ENCODE measurements at regions not wholly inside any gene's neighbourhood (a gene's known extent, or its start where the extent isn't known, plus 50 kb on each side); places are given as distances from the start of the nearest gene placed in this dataset.

DNA sequence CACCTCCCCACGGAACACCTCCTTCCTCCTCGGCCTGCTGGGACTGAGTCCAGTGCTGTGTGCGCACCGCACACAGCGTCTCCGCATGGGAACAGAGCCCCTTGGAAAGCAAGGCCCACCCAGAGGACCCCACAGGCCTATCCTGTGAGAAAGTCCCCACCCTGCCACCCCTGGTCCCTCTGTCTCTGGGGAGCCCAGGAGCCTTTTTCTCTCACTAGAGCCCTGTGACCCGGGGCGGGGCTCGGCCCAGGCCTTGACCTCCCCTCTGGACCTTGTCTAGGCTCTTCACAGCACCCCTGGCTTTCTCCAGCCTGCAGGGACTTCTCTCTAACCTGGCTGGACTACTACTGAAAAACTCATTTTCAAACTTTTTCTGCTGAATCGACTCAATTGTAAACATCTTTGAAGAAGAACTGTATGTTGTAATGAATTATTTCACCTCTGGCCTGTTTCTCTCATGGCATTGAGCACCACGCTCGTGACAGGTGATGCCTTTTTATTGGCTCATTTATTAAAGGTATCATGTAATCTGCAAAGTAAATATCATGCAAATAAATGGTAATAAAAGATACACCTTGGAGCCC, 89.2 kb downstream of the IRX1 start:
- no peak overlapping the region for H4K5ac ChIP-seq (ENCODE audit: low read length)
- no peaks in the 10 kb centered on the region for H3K4me1 ChIP-seq (ENCODE audit: control insufficient read depth, low read depth, low read length)
- H3K23ac ChIP-seq (ENCODE audit: low read length), result no peak overlapping the region
- no peak overlapping the region for H3K18ac ChIP-seq (ENCODE audit: low read length)
- WGBS (ENCODE audit: extremely low coverage, insufficient coverage, low lambda C conversion rate), result no CpG with 5 or more reads among the region's 12 CpGs
- H2BK120ac ChIP-seq (ENCODE audit: low read depth, low read length), result no peak overlapping the region
- no peak overlapping the region for H2BK5ac ChIP-seq (ENCODE audit: low read length)
- H3K56ac ChIP-seq (ENCODE audit: low read length), result no peak overlapping the region
- no peak overlapping the region for H3K4ac ChIP-seq (ENCODE audit: low read depth, low read length)
- H4K8ac ChIP-seq (ENCODE audit: low read depth, low read length), result no peak overlapping the region
- no peak overlapping the region for H3K4me3 ChIP-seq (ENCODE audit: low read length)
- H2BK15ac ChIP-seq (replicated peaks; ENCODE audit: low read depth), result no peak overlapping the region
- no peak for DNase-seq
- no peak overlapping the region for H3K4me2 ChIP-seq (ENCODE audit: low read length)
- no peaks in the 10 kb centered on the region for H3K79me2 ChIP-seq (ENCODE audit: control insufficient read depth, insufficient read depth, low read length)
- no peaks in the 10 kb centered on the region for H3K79me1 ChIP-seq (ENCODE audit: low read length)
- no peaks in the 10 kb centered on the region for H3K36me3 ChIP-seq (ENCODE audit: control insufficient read depth, insufficient read depth, low read length)
- H2AK5ac ChIP-seq (ENCODE audit: low read length), result no peak overlapping the region
- no peak overlapping the region for H3K9ac ChIP-seq (ENCODE audit: low read length)
- H3K27me3 ChIP-seq (ENCODE audit: insufficient read depth, low read length, poor library complexity), result no peaks in the 10 kb centered on the region
- no peak overlapping the region for H3K27ac ChIP-seq (ENCODE audit: low read depth, low read length)

DNA sequence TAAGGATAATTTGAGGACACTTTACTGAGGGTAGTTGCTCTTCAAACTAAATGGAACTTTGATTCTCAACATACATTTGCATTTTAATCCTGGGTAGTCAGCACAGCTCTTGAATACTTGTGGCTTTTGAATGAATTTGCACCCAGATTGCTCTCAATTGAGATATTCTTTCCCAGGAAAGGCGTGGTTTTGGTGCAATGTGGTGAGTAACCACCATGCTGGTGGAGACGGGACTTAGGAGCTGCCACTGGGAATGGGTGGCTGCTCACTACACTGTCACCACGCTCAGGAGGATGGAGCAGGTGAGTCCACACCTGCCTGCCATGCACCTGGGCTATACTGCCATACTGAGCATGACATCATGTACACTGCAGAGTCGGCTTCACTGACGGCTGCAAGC, 99.2 kb downstream of the IRX1 start:
- no peak for DNase-seq
- H4K5ac ChIP-seq (ENCODE audit: low read length), result no peak overlapping the region
- H2BK15ac ChIP-seq (replicated peaks; ENCODE audit: low read depth), result no peak overlapping the region
- H3K27ac ChIP-seq (ENCODE audit: low read depth, low read length), result no peak overlapping the region
- no peaks in the 10 kb centered on the region for H3K36me3 ChIP-seq (ENCODE audit: control insufficient read depth, insufficient read depth, low read length)
- H4K8ac ChIP-seq (ENCODE audit: low read depth, low read length), result no peak overlapping the region
- H2BK5ac ChIP-seq (ENCODE audit: low read length), result no peak overlapping the region
- no peak overlapping the region for H3K4me2 ChIP-seq (ENCODE audit: low read length)
- no peak overlapping the region for H3K4ac ChIP-seq (ENCODE audit: low read depth, low read length)
- H3K27me3 ChIP-seq (ENCODE audit: insufficient read depth, low read length, poor library complexity), result no peaks in the 10 kb centered on the region
- no peaks in the 10 kb centered on the region for H3K4me1 ChIP-seq (ENCODE audit: control insufficient read depth, low read depth, low read length)
- no peak overlapping the region for H3K4me3 ChIP-seq (ENCODE audit: low read length)
- H3K56ac ChIP-seq (ENCODE audit: low read length), result no peak overlapping the region
- H3K79me2 ChIP-seq (ENCODE audit: control insufficient read depth, insufficient read depth, low read length), result no peaks in the 10 kb centered on the region
- H2AK5ac ChIP-seq (ENCODE audit: low read length), result no peak overlapping the region
- no peak overlapping the region for H3K23ac ChIP-seq (ENCODE audit: low read length)
- no CpG with 5 or more reads among the region's 5 CpGs for WGBS (ENCODE audit: extremely low coverage, insufficient coverage, low lambda C conversion rate)
- no peak overlapping the region for H3K9ac ChIP-seq (ENCODE audit: low read length)
- no peaks in the 10 kb centered on the region for H3K79me1 ChIP-seq (ENCODE audit: low read length)
- no peak overlapping the region for H2BK120ac ChIP-seq (ENCODE audit: low read depth, low read length)
- no peak overlapping the region for H3K18ac ChIP-seq (ENCODE audit: low read length)

DNA sequence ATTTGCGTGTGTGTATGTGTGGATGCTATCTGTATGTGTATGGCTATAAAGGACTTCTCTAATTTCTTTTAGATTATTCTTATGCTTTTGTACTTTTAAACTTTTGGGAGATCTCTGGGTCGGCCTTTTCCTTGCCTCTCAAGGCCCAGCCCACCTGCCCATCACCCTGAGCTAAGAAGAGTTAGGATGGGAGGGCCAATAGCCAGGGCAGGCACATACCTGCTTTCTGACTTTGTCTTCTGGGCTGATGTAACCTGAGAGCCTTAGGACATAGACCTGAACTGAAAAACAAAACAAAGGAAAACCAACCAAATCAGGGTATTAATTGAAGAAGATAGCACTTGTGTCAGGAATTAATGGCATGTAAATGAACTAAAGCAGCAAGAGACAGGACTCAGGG, 100.2 kb downstream of the IRX1 start:
- no CpG with 5 or more reads among the region's 2 CpGs for WGBS (ENCODE audit: extremely low coverage, insufficient coverage, low lambda C conversion rate)
- Histone ChIP-seq H4K5ac (ENCODE audit: low read length) (no peak overlapping the region), H2BK15ac (replicated peaks; ENCODE audit: low read depth) (no peak overlapping the region)

DNA sequence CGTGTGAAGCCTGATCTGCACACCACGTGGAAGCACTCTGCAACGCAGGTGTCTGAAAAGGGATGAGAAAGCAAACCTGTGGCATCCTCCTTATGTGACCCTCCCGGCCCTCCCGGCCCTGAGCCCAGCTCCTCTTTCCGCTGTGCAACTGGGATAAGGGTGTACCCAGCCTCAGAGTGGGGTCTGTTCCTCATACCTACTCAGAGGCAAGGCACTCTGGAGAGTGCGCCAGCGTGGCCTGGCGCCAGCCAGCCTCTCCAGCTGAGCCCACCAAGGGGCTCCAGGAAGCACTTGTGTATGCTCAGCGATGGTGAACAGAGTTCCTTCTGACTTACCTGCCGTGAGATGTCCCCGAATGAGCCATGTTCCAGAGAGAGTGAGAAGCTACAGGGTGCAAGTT, 102.8 kb downstream of the IRX1 start:
- no peak overlapping the region for H3K4me3 ChIP-seq (ENCODE audit: low read length)
- H3K79me2 ChIP-seq (ENCODE audit: control insufficient read depth, insufficient read depth, low read length), result no peaks in the 10 kb centered on the region
- H3K56ac ChIP-seq (ENCODE audit: low read length), result no peak overlapping the region
- H3K27ac ChIP-seq (ENCODE audit: low read depth, low read length), result no peak overlapping the region
- no peaks in the 10 kb centered on the region for H3K27me3 ChIP-seq (ENCODE audit: insufficient read depth, low read length, poor library complexity)
- WGBS (ENCODE audit: extremely low coverage, insufficient coverage, low lambda C conversion rate), result no CpG with 5 or more reads among the region's 12 CpGs
- no peak overlapping the region for H3K4me2 ChIP-seq (ENCODE audit: low read length)
- H2AK5ac ChIP-seq (ENCODE audit: low read length), result no peak overlapping the region
- H3K23ac ChIP-seq (ENCODE audit: low read length), result no peak overlapping the region
- no peak overlapping the region for H3K4ac ChIP-seq (ENCODE audit: low read depth, low read length)
- no peak overlapping the region for H2BK15ac ChIP-seq (replicated peaks; ENCODE audit: low read depth)
- no peaks in the 10 kb centered on the region for H3K79me1 ChIP-seq (ENCODE audit: low read length)
- H3K36me3 ChIP-seq (ENCODE audit: control insufficient read depth, insufficient read depth, low read length), result no peaks in the 10 kb centered on the region
- no peak overlapping the region for H2BK5ac ChIP-seq (ENCODE audit: low read length)
- H4K8ac ChIP-seq (ENCODE audit: low read depth, low read length), result no peak overlapping the region
- DNase-seq, result no peak
- H3K18ac ChIP-seq (ENCODE audit: low read length), result no peak overlapping the region
- H3K9ac ChIP-seq (ENCODE audit: low read length), result no peak overlapping the region
- H3K4me1 ChIP-seq (ENCODE audit: control insufficient read depth, low read depth, low read length), result no peaks in the 10 kb centered on the region
- H2BK120ac ChIP-seq (ENCODE audit: low read depth, low read length), result no peak overlapping the region
- H4K5ac ChIP-seq (ENCODE audit: low read length), result no peak overlapping the region

More for the DNA sequence above, 100.2 kb downstream of the IRX1 start:
- Histone ChIP-seq H4K8ac (ENCODE audit: low read depth, low read length) (no peak overlapping the region), H3K4ac (ENCODE audit: low read depth, low read length) (no peak overlapping the region), H2AK5ac (ENCODE audit: low read length) (no peak overlapping the region), H3K79me1 (ENCODE audit: low read length) (no peaks in the 10 kb centered on the region), H3K4me1 (ENCODE audit: control insufficient read depth, low read depth, low read length) (no peaks in the 10 kb centered on the region), H3K36me3 (ENCODE audit: control insufficient read depth, insufficient read depth, low read length) (no peaks in the 10 kb centered on the region), H2BK5ac (ENCODE audit: low read length) (no peak overlapping the region), H2BK120ac (ENCODE audit: low read depth, low read length) (no peak overlapping the region), H3K18ac (ENCODE audit: low read length) (no peak overlapping the region), H3K23ac (ENCODE audit: low read length) (no peak overlapping the region), H3K27me3 (ENCODE audit: insufficient read depth, low read length, poor library complexity) (no peaks in the 10 kb centered on the region), H3K4me3 (ENCODE audit: low read length) (no peak overlapping the region), H3K56ac (ENCODE audit: low read length) (no peak overlapping the region), H3K4me2 (ENCODE audit: low read length) (no peak overlapping the region), H3K27ac (ENCODE audit: low read depth, low read length) (no peak overlapping the region), H3K79me2 (ENCODE audit: control insufficient read depth, insufficient read depth, low read length) (no peaks in the 10 kb centered on the region), H3K9ac (ENCODE audit: low read length) (no peak overlapping the region)
- no peak for DNase-seq

DNA sequence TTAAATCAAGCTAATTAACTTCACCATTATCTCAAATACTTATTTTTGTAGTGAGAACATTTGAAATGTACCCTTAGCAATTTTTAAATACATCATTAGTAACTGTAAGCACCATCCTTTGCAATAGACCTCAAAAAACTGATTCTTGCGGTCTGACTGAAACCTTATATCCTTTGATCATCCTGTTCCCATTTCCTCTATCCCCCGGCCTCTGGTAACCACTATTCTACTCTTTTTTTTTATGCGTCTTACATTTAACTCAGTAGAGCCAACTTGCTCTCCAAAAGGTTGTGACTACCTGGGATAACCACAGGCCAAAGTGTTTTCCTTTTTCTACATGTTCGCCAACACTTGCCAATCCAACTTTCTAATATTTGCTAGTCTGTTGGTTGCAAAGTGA, 106.1 kb downstream of the IRX1 start:
- H4K8ac ChIP-seq (ENCODE audit: low read depth, low read length), result no peak overlapping the region
- H3K27me3 ChIP-seq (ENCODE audit: insufficient read depth, low read length, poor library complexity), result no peaks in the 10 kb centered on the region
- no peak for DNase-seq
- no peak overlapping the region for H2BK120ac ChIP-seq (ENCODE audit: low read depth, low read length)
- H2AK5ac ChIP-seq (ENCODE audit: low read length), result no peak overlapping the region
- no peak overlapping the region for H3K4me3 ChIP-seq (ENCODE audit: low read length)
- no peak overlapping the region for H3K23ac ChIP-seq (ENCODE audit: low read length)
- H3K18ac ChIP-seq (ENCODE audit: low read length), result no peak overlapping the region
- no peak overlapping the region for H3K4me2 ChIP-seq (ENCODE audit: low read length)
- no peak overlapping the region for H3K4ac ChIP-seq (ENCODE audit: low read depth, low read length)
- H3K36me3 ChIP-seq (ENCODE audit: control insufficient read depth, insufficient read depth, low read length), result no peaks in the 10 kb centered on the region
- no peak overlapping the region for H2BK5ac ChIP-seq (ENCODE audit: low read length)
- H3K79me2 ChIP-seq (ENCODE audit: control insufficient read depth, insufficient read depth, low read length), result no peaks in the 10 kb centered on the region
- H2BK15ac ChIP-seq (replicated peaks; ENCODE audit: low read depth), result no peak overlapping the region
- H3K27ac ChIP-seq (ENCODE audit: low read depth, low read length), result no peak overlapping the region
- no peaks in the 10 kb centered on the region for H3K79me1 ChIP-seq (ENCODE audit: low read length)
- WGBS (ENCODE audit: extremely low coverage, insufficient coverage, low lambda C conversion rate), result no CpG with 5 or more reads among the region's 4 CpGs
- no peaks in the 10 kb centered on the region for H3K4me1 ChIP-seq (ENCODE audit: control insufficient read depth, low read depth, low read length)
- no peak overlapping the region for H3K9ac ChIP-seq (ENCODE audit: low read length)
- H3K56ac ChIP-seq (ENCODE audit: low read length), result no peak overlapping the region
- no peak overlapping the region for H4K5ac ChIP-seq (ENCODE audit: low read length)

DNA sequence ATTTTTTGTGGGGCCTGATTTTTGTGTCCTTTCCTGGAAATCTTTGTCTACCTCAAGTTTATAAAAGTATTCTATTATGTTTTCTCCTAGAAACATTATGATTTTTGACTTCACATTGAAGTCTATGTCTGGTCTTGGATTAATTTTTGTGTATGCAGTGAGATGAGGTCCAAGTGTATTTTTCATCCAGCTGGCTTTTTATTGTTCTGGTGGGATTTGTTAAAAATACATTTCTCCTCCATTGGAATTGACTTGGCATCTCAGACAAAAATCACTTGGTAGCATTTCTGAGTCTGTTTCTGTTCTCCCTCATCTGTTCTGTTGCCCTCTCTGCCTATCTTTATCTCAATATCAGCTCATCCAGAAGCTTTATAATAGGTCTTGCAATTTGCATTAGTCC, 109.0 kb downstream of the IRX1 start:
- H3K27ac ChIP-seq (ENCODE audit: low read depth, low read length), result no peak overlapping the region
- H2BK15ac ChIP-seq (replicated peaks; ENCODE audit: low read depth), result no peak overlapping the region
- H3K4ac ChIP-seq (ENCODE audit: low read depth, low read length), result no peak overlapping the region
- H3K56ac ChIP-seq (ENCODE audit: low read length), result no peak overlapping the region
- no peak for DNase-seq
- H4K5ac ChIP-seq (ENCODE audit: low read length), result no peak overlapping the region
- H3K27me3 ChIP-seq (ENCODE audit: insufficient read depth, low read length, poor library complexity), result no peaks in the 10 kb centered on the region
- no peaks in the 10 kb centered on the region for H3K79me1 ChIP-seq (ENCODE audit: low read length)
- no peak overlapping the region for H2AK5ac ChIP-seq (ENCODE audit: low read length)
- H3K4me2 ChIP-seq (ENCODE audit: low read length), result no peak overlapping the region
- H2BK120ac ChIP-seq (ENCODE audit: low read depth, low read length), result no peak overlapping the region
- H3K23ac ChIP-seq (ENCODE audit: low read length), result no peak overlapping the region
- no peak overlapping the region for H3K18ac ChIP-seq (ENCODE audit: low read length)
- no peaks in the 10 kb centered on the region for H3K79me2 ChIP-seq (ENCODE audit: control insufficient read depth, insufficient read depth, low read length)
- no peak overlapping the region for H3K9ac ChIP-seq (ENCODE audit: low read length)
- H3K36me3 ChIP-seq (ENCODE audit: control insufficient read depth, insufficient read depth, low read length), result no peaks in the 10 kb centered on the region
- H3K4me1 ChIP-seq (ENCODE audit: control insufficient read depth, low read depth, low read length), result peaks cover 3% of the 10 kb centered on the region
- no peak overlapping the region for H3K4me3 ChIP-seq (ENCODE audit: low read length)
- H4K8ac ChIP-seq (ENCODE audit: low read depth, low read length), result no peak overlapping the region
- H2BK5ac ChIP-seq (ENCODE audit: low read length), result no peak overlapping the region
